Ramos (cell line): ENCODE measurements at regions not wholly inside any gene's neighbourhood (a gene's known extent, or its start where the extent isn't known, plus 50 kb on each side); places are given as distances from the start of the nearest gene placed in this dataset.
"Not testable (repeated sequence)": the region's sequence is repeated elsewhere in the genome, so short reads cannot be mapped to it uniquely, and the experiment has no call there.

ENCODE experiments used
- in situ Hi-C: fragments of 300-500 bp; cut with MboI; formaldehyde crosslinking; loops from one replicate; pipeline ENCODE4 v1.14.3; 2022; ENCODE audit warnings: low sequenced_read_pairs; ENCODE audit not compliant: unreplicated experiment

GRCh38 chr1:5151511-5151910 lies 497.1 kb downstream of the AJAP1 start:
- in situ Hi-C loops: no loop called here

DNA sequence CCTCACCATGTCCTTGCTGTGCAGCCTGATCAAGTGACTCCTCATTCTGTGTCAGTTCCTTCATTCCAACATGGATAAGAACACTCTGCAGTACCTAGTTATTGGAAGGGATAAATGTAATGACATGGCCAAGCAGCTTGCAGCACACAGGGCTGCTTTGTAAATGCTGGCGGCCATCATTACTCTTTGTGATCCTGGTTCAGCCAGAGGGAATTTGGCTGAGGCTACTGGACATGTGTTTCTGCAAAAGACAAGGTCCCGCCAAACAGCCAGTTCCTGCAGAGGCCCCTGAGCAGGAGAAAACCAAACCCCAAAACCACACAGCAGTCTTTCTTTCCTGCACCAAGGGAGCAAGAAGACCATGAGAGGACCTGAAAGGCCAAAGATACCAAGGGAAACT lies 495.8 kb downstream of the AJAP1 start:
- in situ Hi-C loops: no loop called here

DNA sequence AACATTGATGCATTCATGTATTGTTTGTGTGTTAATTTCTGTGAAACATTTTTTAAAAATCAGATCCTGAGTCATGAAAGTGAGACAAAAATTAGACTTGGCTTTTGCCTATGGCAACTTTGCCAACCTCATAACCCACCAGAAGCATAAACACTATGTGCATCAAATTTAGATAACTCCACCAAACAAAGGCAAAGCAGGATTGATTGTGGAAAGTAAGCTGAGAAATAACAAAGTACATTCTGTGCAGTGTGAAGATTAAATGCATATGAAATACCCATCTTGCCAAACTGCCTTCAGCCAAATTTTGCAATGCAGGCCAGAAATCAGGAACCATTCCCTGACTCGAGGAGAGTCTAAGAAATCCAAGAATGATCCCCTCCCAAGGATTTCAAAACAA lies 493.4 kb downstream of the AJAP1 start:
- in situ Hi-C loops: no loop called here

GRCh38 chr1:5142389-5142788 lies 488.0 kb downstream of the AJAP1 start:
- in situ Hi-C loops: no loop called here

- in situ Hi-C loops: no loop called here
These were observed 487.3 kb downstream of the AJAP1 start for GRCh38 chr1:5141750-5142149.

GRCh38 chr1:5140962-5141361 lies 486.6 kb downstream of the AJAP1 start:
- in situ Hi-C loops: no loop called here

- in situ Hi-C loops: no loop called here
These were observed 485.7 kb downstream of the AJAP1 start for GRCh38 chr1:5140136-5140535.

DNA sequence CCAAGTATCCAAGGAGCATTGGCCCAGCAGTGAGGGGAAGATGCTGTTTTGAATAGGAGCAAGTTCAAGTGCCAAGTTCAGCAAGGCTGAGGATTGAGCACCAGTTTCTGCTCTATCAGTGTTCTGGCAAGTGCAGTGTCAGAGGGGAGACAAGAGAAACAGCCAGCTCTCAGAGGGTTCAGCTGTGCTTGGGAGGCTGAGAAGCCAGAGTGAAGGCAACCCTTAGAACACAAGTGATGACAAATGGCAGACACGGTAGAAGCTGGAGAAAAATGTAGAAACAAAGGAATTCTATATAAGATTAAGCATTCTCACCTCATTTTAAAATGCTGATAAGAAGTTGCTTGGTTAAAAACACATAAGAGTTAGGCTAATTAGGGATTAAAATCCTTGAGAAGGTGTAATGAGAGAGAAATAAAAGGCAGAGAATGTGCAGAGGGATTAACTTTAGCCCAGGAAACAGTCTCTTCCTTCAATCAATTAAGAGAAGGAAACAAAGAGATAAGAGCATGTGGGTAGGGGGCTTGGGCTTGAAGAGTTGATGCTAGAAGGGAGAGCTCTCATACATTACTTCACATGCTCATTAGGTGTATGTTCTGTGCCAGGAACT lies 475.4 kb downstream of the AJAP1 start:
- in situ Hi-C loops: no loop called here

DNA sequence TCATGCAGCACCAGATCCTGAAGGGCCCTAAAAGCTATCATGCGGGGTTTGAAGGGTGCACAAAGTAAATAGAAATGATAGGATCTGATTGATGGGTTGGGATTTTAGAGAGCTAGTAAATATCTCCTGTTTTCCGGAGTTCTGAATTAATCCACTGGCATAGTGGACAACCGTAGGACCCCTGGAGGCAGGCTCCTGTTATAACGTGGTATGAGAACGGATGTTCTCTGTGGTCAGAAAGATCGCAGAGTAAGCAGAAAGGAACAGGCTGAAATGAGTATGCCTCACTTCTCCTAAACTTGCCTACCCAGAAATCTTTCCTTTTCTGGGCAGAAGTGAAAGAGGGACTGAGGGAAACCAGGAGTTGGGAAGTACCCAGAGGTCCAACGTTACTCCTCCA lies 470.8 kb downstream of the AJAP1 start:
- in situ Hi-C loops: no loop called here

DNA sequence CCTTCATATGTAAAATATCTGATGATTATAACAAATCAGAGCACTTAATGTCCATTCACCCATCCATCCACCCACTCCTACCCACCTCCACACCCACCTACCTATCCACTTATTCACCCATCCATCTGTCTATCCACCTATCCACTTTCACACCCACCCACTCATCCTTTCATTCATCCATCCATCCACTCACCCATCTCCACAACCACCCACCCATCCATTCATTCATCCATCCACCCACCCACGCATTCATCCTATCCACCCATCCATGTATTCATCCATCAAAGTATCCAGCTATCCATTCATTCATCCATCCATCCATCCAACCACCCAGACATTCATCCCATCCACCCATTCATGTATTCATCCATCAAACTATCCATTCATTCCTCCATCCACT lies 466.1 kb downstream of the AJAP1 start:
- in situ Hi-C loops: no loop called here

- in situ Hi-C loops: no loop called here
These were observed 465.2 kb downstream of the AJAP1 start for GRCh38 chr1:5119366-5120234.

- in situ Hi-C loops: not testable (repeated sequence)
These were observed 464.4 kb downstream of the AJAP1 start for GRCh38 chr1:5118771-5119170.

DNA sequence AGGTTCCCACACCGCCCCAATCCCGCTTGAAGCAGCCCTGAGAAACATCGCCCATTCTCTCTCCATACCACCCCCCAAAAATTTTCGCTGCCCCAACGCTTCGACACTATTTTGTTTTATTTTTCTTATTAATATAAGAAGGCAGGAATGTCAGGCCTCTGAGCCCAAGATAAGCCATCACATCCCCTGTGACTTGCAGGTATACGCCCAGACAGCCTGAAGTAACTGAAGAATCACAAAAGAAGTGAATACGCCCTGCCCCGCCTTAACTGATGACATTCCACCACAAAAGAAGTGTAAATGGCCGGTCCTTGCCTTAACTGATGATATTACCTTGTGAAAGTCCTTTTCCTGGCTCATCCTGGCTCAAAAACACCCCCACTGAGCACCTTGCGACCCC lies 463.9 kb downstream of the AJAP1 start:
- in situ Hi-C loops: not testable (repeated sequence)

DNA sequence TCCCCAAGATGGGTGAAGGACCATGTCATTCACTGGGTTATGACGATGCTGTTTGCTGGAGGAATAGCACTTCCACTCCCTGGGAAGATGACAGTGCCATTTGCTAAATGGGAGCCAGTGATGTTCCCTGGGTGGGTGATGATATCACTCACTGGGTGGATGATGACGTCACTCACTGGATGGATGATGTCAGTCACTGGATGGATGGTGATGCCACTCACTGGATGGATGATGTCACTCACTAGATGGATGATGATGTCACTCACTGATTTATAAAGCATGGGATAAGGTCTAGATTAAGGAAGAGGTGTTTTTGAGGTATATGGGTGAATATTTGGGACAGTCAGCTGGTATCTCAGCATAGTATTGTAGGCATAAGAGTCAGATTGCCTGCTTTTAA lies 457.2 kb downstream of the AJAP1 start:
- in situ Hi-C loops: no loop called here

DNA sequence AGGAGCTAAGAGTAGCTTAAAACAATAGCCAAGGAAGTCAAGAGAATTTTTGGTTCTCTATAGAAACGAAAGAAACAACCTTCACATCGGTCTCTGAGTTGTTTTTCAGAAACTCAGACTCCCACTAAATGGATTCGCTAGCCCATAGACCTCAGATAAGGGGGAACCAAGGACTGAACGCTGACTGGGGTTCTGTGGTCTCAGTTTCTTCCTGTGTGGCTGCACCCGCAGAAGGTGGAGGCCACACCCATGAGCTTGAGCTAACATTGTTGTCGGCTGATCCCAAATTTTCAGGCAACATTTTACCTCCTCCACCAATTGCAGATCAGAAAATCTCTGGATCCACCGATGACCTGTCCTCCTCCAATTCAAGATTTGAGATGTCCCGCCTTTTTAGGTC lies 456.1 kb downstream of the AJAP1 start:
- in situ Hi-C loops: no loop called here

GRCh38 chr1:5109633-5110032 lies 455.2 kb downstream of the AJAP1 start:
- in situ Hi-C loops: no loop called here

GRCh38 chr1:5108740-5109139 lies 454.3 kb downstream of the AJAP1 start:
- in situ Hi-C loops: no loop called here

GRCh38 chr1:5105744-5106143 lies 451.3 kb downstream of the AJAP1 start:
- in situ Hi-C loops: no loop called here

- in situ Hi-C loops: no loop called here
These were observed 445.1 kb downstream of the AJAP1 start for GRCh38 chr1:5099558-5099957.

DNA sequence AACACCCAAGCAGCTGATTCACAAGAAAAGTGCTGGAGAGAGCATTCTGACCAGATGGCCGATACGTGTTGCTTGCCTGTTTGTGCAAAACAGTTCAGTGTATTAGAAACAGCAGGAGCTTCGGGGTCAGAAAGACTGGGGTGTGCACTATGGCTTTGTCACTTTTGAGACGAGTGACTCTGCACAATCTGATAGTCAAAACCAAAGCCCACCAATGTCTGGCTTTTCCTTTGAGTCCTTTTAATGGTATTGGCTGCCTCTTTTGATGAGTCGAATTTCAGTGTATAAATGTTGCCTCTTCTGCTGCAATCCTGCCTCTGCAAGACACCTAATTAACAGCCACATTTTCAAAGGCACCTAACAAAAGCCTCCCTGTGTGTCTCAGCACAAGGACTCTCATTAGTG lies 444.6 kb downstream of the AJAP1 start:
- in situ Hi-C loops: no loop called here

- in situ Hi-C loops: no loop called here
These were observed 438.6 kb downstream of the AJAP1 start for GRCh38 chr1:5093042-5093441.

GRCh38 chr1:5084676-5085075 lies 430.3 kb downstream of the AJAP1 start:
- in situ Hi-C loops: no loop called here
